HUES6 (cell line): ENCODE measurements at regions not wholly inside any gene's neighbourhood (a gene's known extent, or its start where the extent isn't known, plus 50 kb on each side); places are given as distances from the start of the nearest gene placed in this dataset.
A peak's percentile ranks its signal among the peaks of the same experiment; 100 is the strongest.

ENCODE experiments used
- H3K27ac ChIP-seq: 2 replicates; pipeline ENCODE4 v1.7.0; 2013; ENCODE audit warnings: low read depth, mild to moderate bottlenecking, low read length, inconsistent platforms
- H3K27me3 ChIP-seq: 2 replicates; pipeline ENCODE4 v1.6.1; 2013; ENCODE audit warnings: low read length; ENCODE audit not compliant: control insufficient read depth, insufficient read depth
- H3K36me3 ChIP-seq: 2 replicates; pipeline ENCODE4 v1.6.1; 2013; ENCODE audit warnings: low read length; ENCODE audit not compliant: control insufficient read depth, insufficient read depth
- H3K4me1 ChIP-seq: 2 replicates; pipeline ENCODE4 v1.6.1; 2013; ENCODE audit warnings: low read length; ENCODE audit not compliant: control insufficient read depth, insufficient read depth
- H3K4me3 ChIP-seq: 2 replicates; pipeline ENCODE4 v1.5.1; 2013; ENCODE audit warnings: low read depth, low read length
- H3K9ac ChIP-seq: one replicate; pipeline ENCODE4 v1.6.1; 2013; ENCODE audit warnings: mild to moderate bottlenecking, low read length
- H3K9me3 ChIP-seq: 2 replicates; pipeline ENCODE4 v1.6.1; 2013; ENCODE audit warnings: low read depth, low read length; ENCODE audit not compliant: control insufficient read depth, insufficient read depth

GRCh38 chr1:222021129-222021528 lies 279.2 kb upstream of the DUSP10 start:
- Histone ChIP-seq H3K9ac (no peak overlapping the region), H3K36me3 (no peaks in the 10 kb centered on the region), H3K9me3 (no peaks in the 10 kb centered on the region), H3K27ac (no peak overlapping the region), H3K4me3 (no peak overlapping the region), H3K4me1 (0 out of 2 replicates have a peak, but pooled peaks cover 5% of the 10 kb centered on the region), H3K27me3 (no peaks in the 10 kb centered on the region)

DNA sequence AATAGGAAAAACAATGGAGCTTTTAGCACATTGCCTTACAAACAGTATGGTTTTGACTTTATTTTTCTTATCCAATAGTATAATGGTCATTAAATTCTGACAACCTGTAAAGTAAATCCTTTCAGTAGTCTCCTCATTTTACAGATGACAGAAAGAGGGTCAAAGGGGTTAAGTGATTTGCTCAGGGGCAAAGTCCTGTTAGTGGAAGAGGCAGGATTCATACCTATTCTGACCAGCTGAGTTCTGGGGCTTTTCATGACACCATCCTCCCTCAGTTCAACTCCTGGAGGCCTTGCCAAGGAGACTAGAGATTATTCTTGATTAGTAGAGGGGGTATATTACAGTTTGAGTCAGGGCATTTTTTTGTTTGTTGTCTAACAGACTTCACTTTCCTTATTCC lies 278.7 kb upstream of the DUSP10 start:
- no peak overlapping the region for H3K9ac ChIP-seq
- H3K4me3 ChIP-seq: no peak overlapping the region
- H3K9me3 ChIP-seq: no peaks in the 10 kb centered on the region
- 0 out of 2 replicates have a peak, but pooled peaks cover 5% of the 10 kb centered on the region for H3K4me1 ChIP-seq
- H3K27me3 ChIP-seq: no peaks in the 10 kb centered on the region
- H3K27ac ChIP-seq: no peak overlapping the region
- H3K36me3 ChIP-seq: no peaks in the 10 kb centered on the region

- Histone ChIP-seq H3K27me3 (no peaks in the 10 kb centered on the region), H3K27ac (no peak overlapping the region), H3K4me1 (0 out of 2 replicates have a peak, but pooled peaks cover 5% of the 10 kb centered on the region), H3K9me3 (no peaks in the 10 kb centered on the region), H3K36me3 (no peaks in the 10 kb centered on the region), H3K4me3 (no peak overlapping the region), H3K9ac (no peak overlapping the region)
Observed at GRCh38 chr1:222019029-222019428, 277.1 kb upstream of the DUSP10 start.

GRCh38 chr1:222018041-222018440 lies 276.2 kb upstream of the DUSP10 start:
- no peaks in the 10 kb centered on the region for H3K9me3 ChIP-seq
- H3K9ac ChIP-seq: no peak overlapping the region
- no peaks in the 10 kb centered on the region for H3K36me3 ChIP-seq
- H3K4me1 ChIP-seq: 0 out of 2 replicates have a peak, but pooled peaks cover 5% of the 10 kb centered on the region
- H3K4me3 ChIP-seq: no peak overlapping the region
- no peak overlapping the region for H3K27ac ChIP-seq
- H3K27me3 ChIP-seq: no peaks in the 10 kb centered on the region

DNA sequence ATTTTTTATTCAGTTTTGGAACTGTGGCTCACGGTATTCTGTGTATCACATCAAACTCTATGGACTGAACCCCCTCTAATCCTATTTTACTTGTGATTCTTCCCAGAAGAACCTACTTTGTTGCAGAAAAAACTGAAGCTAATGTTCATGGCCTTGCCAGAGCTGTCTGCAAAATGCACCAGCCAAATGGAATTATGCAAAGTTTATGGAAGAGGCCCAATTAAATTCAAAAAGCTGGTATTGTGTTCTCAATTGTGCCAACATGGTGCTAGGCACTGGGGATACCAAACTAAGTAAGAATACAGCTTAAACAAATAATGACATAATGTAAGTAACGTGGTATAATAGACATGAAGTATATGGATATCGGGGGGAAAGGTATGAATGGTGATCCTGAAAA lies 273.8 kb upstream of the DUSP10 start:
- H3K36me3 ChIP-seq: no peaks in the 10 kb centered on the region
- peaks cover 7% of the 10 kb centered on the region; the same call in 1 of the 2 replicates for H3K9me3 ChIP-seq
- 0 out of 2 replicates have a peak, but pooled peaks cover 5% of the 10 kb centered on the region for H3K4me1 ChIP-seq
- H3K27me3 ChIP-seq: no peaks in the 10 kb centered on the region
- no peak overlapping the region for H3K9ac ChIP-seq
- H3K4me3 ChIP-seq: no peak overlapping the region
- H3K27ac ChIP-seq: no peak overlapping the region

- H3K9me3 ChIP-seq: peaks cover 12% of the 10 kb centered on the region; the same call in 1 of the 2 replicates
- H3K27me3 ChIP-seq: no peaks in the 10 kb centered on the region
- no peak overlapping the region for H3K9ac ChIP-seq
- no peak overlapping the region for H3K4me3 ChIP-seq
- H3K36me3 ChIP-seq: no peaks in the 10 kb centered on the region
- H3K27ac ChIP-seq: no peak overlapping the region
- H3K4me1 ChIP-seq: 0 out of 2 replicates have a peak, but pooled peaks cover 5% of the 10 kb centered on the region
Observed at GRCh38 chr1:222014001-222014400, 272.1 kb upstream of the DUSP10 start.

DNA sequence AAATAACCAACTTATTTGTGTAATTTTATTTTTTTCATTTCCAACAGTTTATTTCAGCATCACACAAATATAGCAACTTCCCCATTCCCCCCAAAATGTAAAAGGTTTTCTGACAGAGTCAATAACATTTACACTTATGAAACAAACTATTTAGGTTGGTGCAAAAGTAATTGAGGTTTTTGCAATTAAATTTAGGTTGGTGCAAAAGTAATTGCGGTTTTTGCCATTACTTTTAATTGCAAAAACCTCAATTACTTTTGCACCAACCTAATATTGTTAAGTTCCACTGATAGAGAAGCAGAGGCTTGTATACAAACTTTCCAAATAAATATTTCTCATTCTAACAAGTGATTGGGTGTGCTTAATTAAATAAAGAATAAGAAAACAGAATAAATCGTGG lies 270.9 kb upstream of the DUSP10 start:
- Histone ChIP-seq H3K4me3 (no peak overlapping the region), H3K27me3 (no peaks in the 10 kb centered on the region)

DNA sequence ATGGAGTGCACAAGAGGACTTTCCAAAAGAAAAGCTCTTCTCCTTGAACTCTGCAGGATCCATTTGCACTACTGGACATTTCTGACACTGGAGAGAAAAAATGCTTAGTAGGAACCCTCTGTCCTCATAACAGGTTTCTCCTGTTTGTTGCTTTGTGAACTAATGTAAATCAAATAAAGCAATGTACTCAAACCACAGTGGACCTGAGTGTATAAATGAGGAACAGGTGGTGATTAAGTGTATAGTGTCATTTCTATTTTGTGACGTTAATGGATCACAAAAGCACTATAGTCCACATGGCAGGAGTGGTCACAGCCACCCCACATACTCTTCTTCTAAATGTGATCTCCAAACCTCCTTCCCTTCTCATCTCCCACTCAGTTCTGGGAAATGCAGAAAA lies 268.4 kb upstream of the DUSP10 start:
- H3K4me3 ChIP-seq: no peak overlapping the region
- H3K36me3 ChIP-seq: no peaks in the 10 kb centered on the region
- H3K9me3 ChIP-seq: peaks cover 12% of the 10 kb centered on the region; the same call in 1 of the 2 replicates
- H3K27ac ChIP-seq: no peak overlapping the region
- no peaks in the 10 kb centered on the region for H3K27me3 ChIP-seq
- H3K4me1 ChIP-seq: no peaks in the 10 kb centered on the region
- H3K9ac ChIP-seq: no peak overlapping the region

More for the DNA sequence above, 270.9 kb upstream of the DUSP10 start:
- H3K9me3 ChIP-seq: peaks cover 12% of the 10 kb centered on the region; the same call in 1 of the 2 replicates
- no peaks in the 10 kb centered on the region for H3K36me3 ChIP-seq
- no peaks in the 10 kb centered on the region for H3K4me1 ChIP-seq
- H3K27ac ChIP-seq: 0 out of 2 replicates have a peak overlapping the region, but pooled peaks have one; percentile 21
- H3K9ac ChIP-seq: no peak overlapping the region

DNA sequence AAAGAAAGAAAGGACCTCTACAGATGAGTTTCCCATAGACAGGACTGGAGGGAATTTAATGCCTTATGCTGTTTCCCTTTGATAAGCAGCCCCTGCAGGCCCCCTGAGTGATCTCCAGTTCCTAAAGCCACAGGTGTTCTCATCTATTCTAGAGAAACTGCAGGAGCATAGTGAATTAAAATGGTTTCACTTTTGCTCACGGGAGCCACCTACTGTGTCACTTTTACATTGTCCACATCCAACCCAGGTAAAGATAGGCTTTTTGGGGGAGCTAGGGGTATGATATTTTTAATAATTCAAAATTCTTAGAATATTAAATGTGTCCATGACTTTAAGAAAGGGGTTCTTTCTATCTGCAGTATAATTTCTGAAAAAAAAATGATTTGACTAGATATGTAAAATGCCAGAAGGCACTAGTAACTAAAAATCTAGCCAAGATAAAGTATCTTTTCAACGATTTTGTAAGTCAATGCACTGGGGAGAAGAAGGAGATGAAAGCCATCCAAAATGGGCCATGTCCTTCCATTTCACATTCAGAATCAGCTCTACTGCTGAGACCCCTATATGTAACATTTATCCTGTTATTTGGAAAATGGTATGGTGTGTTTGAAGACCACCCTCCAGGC lies 267.3 kb upstream of the DUSP10 start:
- no peak overlapping the region for H3K9ac ChIP-seq
- H3K4me1 ChIP-seq: no peaks in the 10 kb centered on the region
- no peak overlapping the region for H3K4me3 ChIP-seq
- H3K36me3 ChIP-seq: no peaks in the 10 kb centered on the region
- H3K27me3 ChIP-seq: no peaks in the 10 kb centered on the region
- H3K27ac ChIP-seq: no peak overlapping the region
- peaks cover 12% of the 10 kb centered on the region; the same call in 1 of the 2 replicates for H3K9me3 ChIP-seq

DNA sequence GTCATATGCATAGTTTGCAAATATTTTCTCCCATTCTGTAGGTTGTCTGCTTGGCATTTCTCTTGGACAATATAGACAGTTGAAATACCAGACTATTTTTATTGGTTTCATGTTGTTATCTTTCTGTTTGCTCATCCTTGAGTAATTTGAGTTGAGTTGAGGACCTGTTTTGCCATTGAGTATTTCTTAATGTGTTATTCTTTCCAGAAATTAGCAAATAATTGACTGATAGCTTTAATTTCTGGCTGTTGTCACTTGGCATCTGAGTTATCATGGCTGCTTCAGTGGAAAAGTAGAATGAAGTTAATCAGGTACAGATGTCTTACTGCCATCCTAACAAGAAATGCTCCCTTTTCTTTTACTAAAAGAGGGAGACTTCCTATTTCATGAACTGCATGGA lies 264.8 kb upstream of the DUSP10 start:
- H3K27ac ChIP-seq: no peak overlapping the region
- H3K9me3 ChIP-seq: peaks cover 12% of the 10 kb centered on the region; the same call in 1 of the 2 replicates
- no peaks in the 10 kb centered on the region for H3K4me1 ChIP-seq
- H3K4me3 ChIP-seq: no peak overlapping the region
- no peaks in the 10 kb centered on the region for H3K27me3 ChIP-seq
- H3K9ac ChIP-seq: no peak overlapping the region
- H3K36me3 ChIP-seq: no peaks in the 10 kb centered on the region

DNA sequence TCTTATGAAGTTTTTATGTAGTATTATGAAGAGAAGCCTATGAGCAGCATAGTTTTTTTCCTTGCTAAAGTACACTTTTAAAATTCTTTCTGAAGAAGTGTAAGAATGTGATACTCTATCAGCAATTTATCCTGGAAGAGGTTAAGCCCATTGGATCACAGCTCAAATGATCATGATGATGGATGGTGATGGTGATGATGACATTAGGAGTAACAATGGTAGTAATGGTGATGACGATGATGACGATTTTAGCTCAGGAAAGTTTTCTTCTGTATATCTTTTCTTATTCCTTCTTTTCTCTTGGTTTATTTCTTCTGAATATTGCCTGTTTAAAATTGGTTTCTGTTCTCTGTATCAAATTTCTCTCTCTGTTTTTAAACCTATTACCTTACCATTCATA lies 262.9 kb upstream of the DUSP10 start:
- Histone ChIP-seq H3K9ac (no peak overlapping the region), H3K4me1 (no peaks in the 10 kb centered on the region), H3K36me3 (no peaks in the 10 kb centered on the region), H3K27me3 (no peaks in the 10 kb centered on the region), H3K9me3 (no peaks in the 10 kb centered on the region), H3K27ac (no peak overlapping the region), H3K4me3 (no peak overlapping the region)
